HG03354 (cell line): ENCODE measurements at regions not wholly inside any gene's neighbourhood (a gene's known extent, or its start where the extent isn't known, plus 50 kb on each side); places are given as distances from the start of the nearest gene placed in this dataset.

Experiments used
- ATAC-seq: cut with Tn5 transposase; IDR thresholded peaks from one replicate; pipeline ENCODE4 v1.9.1; 2021; ENCODE audit warnings: mild to moderate bottlenecking; ENCODE audit not compliant: unreplicated experiment, poor library complexity, severe bottlenecking

GRCh38 chr1:83034851-83035250 is 964.1 kb downstream of the TTLL7 start:
- ATAC-seq = no peak

- no peak for ATAC-seq
These were observed 965.2 kb downstream of the TTLL7 start for GRCh38 chr1:83033682-83034081.

- ATAC-seq = no peak
These were observed 969.0 kb downstream of the TTLL7 start for GRCh38 chr1:83029916-83030315.

- no peak for ATAC-seq
These were observed 969.9 kb downstream of the TTLL7 start for GRCh38 chr1:83029050-83029449.

- ATAC-seq = no peak
These were observed 970.5 kb downstream of the TTLL7 start for GRCh38 chr1:83028467-83028866.

- no peak for ATAC-seq
These were observed 971.4 kb downstream of the TTLL7 start for GRCh38 chr1:83027511-83027910.

- ATAC-seq = no peak
These were observed 972.2 kb downstream of the TTLL7 start for GRCh38 chr1:83026745-83027144.

GRCh38 chr1:83024251-83024767 is 974.6 kb downstream of the TTLL7 start:
- ATAC-seq = no peak

GRCh38 chr1:83023212-83023611 is 975.7 kb downstream of the TTLL7 start:
- no peak for ATAC-seq

- no peak for ATAC-seq
These were observed 976.7 kb downstream of the TTLL7 start for GRCh38 chr1:83022206-83022605.

- ATAC-seq = no peak
These were observed 981.2 kb downstream of the TTLL7 start for GRCh38 chr1:83017701-83018100.

GRCh38 chr1:83017276-83017675 is 981.7 kb downstream of the TTLL7 start:
- ATAC-seq = no peak

GRCh38 chr1:83016354-83016849 is 982.5 kb downstream of the TTLL7 start:
- ATAC-seq = no peak

GRCh38 chr1:83015163-83015562 is 983.8 kb downstream of the TTLL7 start:
- no peak for ATAC-seq

- no peak for ATAC-seq
These were observed 986.0 kb downstream of the TTLL7 start for GRCh38 chr1:83012950-83013349.

GRCh38 chr1:83011265-83011664 is 987.7 kb downstream of the TTLL7 start:
- no peak for ATAC-seq

GRCh38 chr1:83006271-83006670 is 992.7 kb downstream of the TTLL7 start:
- ATAC-seq = no peak

GRCh38 chr1:83000286-83000685 is 998.6 kb downstream of the TTLL7 start:
- no peak for ATAC-seq

GRCh38 chr1:82995951-82996350 is 1003.0 kb downstream of the TTLL7 start:
- no peak for ATAC-seq

GRCh38 chr1:82994616-82995263 is 1004.2 kb downstream of the TTLL7 start:
- no peak for ATAC-seq

GRCh38 chr1:82991569-82991968 is 1007.4 kb downstream of the TTLL7 start:
- ATAC-seq = no peak
